ENCODE measurements at regions not wholly inside any gene's neighbourhood (a gene's known extent, or its start where the extent isn't known, plus 50 kb on each side); places are given as distances from the start of the nearest gene placed in this dataset.

- no peaks in the 10 kb centered on the region for H3K27me3 ChIP-seq (ENCODE audit: low read depth, low read length)
- TF ChIP-seq EZH2phosphoT487 (IDR thresholded peaks at IDR 0.05; ENCODE audit: low read depth) (no peak), CTCF (IDR thresholded peaks at IDR 0.05; ENCODE audit: low read depth, low read length) (no peak)
- H3K4me2 ChIP-seq (ENCODE audit: low read length): no peak overlapping the region
- H3K9ac ChIP-seq (ENCODE audit: low read length): no peak overlapping the region
- H3K4me3 ChIP-seq (ENCODE audit: low read length): no peak overlapping the region
- H3K27ac ChIP-seq (ENCODE audit: low read length): no peak overlapping the region
- H3K36me3 ChIP-seq (replicated peaks; ENCODE audit: low read depth, low read length): no peaks in the 10 kb centered on the region
- H3K9me3 ChIP-seq (ENCODE audit: insufficient read depth, low read length): no peaks in the 10 kb centered on the region
- no peaks in the 10 kb centered on the region for H3K4me1 ChIP-seq (ENCODE audit: low read length)
- H4K20me1 ChIP-seq (ENCODE audit: insufficient read depth, low read length): no peaks in the 10 kb centered on the region
- no peaks in the 10 kb centered on the region for H3K79me2 ChIP-seq (ENCODE audit: low read length)
- no peak overlapping the region for H2AFZ ChIP-seq (ENCODE audit: low read depth, low read length)
These were observed 138.3 kb downstream of the NTMT2 start for GRCh38 chr1:170284016-170284415.

GRCh38 chr1:170284512-170284911 lies 138.8 kb downstream of the NTMT2 start:
- Histone ChIP-seq H3K4me2 (ENCODE audit: low read length) (no peak overlapping the region), H3K36me3 (replicated peaks; ENCODE audit: low read depth, low read length) (no peaks in the 10 kb centered on the region), H3K4me3 (ENCODE audit: low read length) (no peak overlapping the region), H3K27me3 (ENCODE audit: low read depth, low read length) (no peaks in the 10 kb centered on the region), H2AFZ (ENCODE audit: low read depth, low read length) (no peak overlapping the region), H3K4me1 (ENCODE audit: low read length) (no peaks in the 10 kb centered on the region), H3K27ac (ENCODE audit: low read length) (no peak overlapping the region), H3K79me2 (ENCODE audit: low read length) (no peaks in the 10 kb centered on the region), H3K9me3 (ENCODE audit: insufficient read depth, low read length) (no peaks in the 10 kb centered on the region), H4K20me1 (ENCODE audit: insufficient read depth, low read length) (no peaks in the 10 kb centered on the region), H3K9ac (ENCODE audit: low read length) (no peak overlapping the region)
- no peak for TF ChIP-seq CTCF (IDR thresholded peaks at IDR 0.05; ENCODE audit: low read depth, low read length)

DNA sequence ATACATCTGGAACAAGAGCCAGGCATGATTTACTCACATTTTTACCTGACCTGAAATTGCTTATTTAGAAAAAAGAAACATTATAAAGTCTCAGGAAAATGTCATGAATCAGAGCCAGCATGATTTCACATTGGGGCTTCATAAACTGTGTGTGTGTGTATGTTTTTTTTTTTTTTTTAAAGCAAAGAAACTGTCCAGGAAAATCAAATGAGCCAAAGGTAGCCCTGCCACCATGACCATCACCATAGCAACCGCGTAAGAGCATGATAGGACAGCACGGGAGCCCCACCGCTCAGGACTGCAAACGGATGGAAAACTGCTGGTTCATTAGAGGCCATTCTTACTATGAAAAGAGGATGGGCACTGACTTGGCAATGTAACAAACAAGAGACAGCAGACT lies 139.2 kb downstream of the NTMT2 start:
- Histone ChIP-seq H3K27me3 (ENCODE audit: low read depth, low read length) (no peaks in the 10 kb centered on the region), H3K4me2 (ENCODE audit: low read length) (no peak overlapping the region), H3K79me2 (ENCODE audit: low read length) (no peaks in the 10 kb centered on the region), H2AFZ (ENCODE audit: low read depth, low read length) (no peak overlapping the region), H3K9ac (ENCODE audit: low read length) (no peak overlapping the region), H3K4me3 (ENCODE audit: low read length) (no peak overlapping the region), H3K9me3 (ENCODE audit: insufficient read depth, low read length) (no peaks in the 10 kb centered on the region), H4K20me1 (ENCODE audit: insufficient read depth, low read length) (no peaks in the 10 kb centered on the region), H3K27ac (ENCODE audit: low read length) (no peak overlapping the region), H3K36me3 (replicated peaks; ENCODE audit: low read depth, low read length) (no peaks in the 10 kb centered on the region), H3K4me1 (ENCODE audit: low read length) (no peaks in the 10 kb centered on the region)
- TF ChIP-seq CTCF (IDR thresholded peaks at IDR 0.05; ENCODE audit: low read depth, low read length): no peak
- TF ChIP-seq EZH2phosphoT487 (IDR thresholded peaks at IDR 0.05; ENCODE audit: low read depth): no peak

DNA sequence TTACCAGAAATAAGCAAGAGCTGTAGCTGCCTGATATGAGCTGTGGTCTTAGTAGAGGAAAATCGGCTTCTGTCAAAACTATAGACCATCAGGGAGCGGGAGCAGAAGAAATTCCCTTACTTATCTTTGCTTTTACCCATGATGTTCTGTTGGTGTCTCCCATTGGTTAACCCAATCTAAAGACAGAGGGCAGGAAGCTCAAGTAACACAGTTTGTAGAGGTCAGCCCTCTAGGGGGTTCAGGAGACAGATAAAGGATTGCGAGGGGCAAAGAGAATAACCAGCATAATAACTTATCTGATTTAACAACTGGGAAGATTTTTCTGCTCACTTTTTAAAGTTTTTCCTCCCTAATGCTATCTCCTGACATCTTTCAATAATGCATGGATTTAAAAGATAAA lies 142.4 kb downstream of the NTMT2 start:
- Histone ChIP-seq H3K4me1 (ENCODE audit: low read length) (no peaks in the 10 kb centered on the region), H2AFZ (ENCODE audit: low read depth, low read length) (no peak overlapping the region), H3K27me3 (ENCODE audit: low read depth, low read length) (no peaks in the 10 kb centered on the region), H3K9ac (ENCODE audit: low read length) (no peak overlapping the region), H3K4me2 (ENCODE audit: low read length) (no peak overlapping the region), H3K9me3 (ENCODE audit: insufficient read depth, low read length) (no peaks in the 10 kb centered on the region), H3K4me3 (ENCODE audit: low read length) (no peak overlapping the region), H3K36me3 (replicated peaks; ENCODE audit: low read depth, low read length) (no peaks in the 10 kb centered on the region), H3K27ac (ENCODE audit: low read length) (no peak overlapping the region), H3K79me2 (ENCODE audit: low read length) (no peaks in the 10 kb centered on the region), H4K20me1 (ENCODE audit: insufficient read depth, low read length) (no peaks in the 10 kb centered on the region)
- TF ChIP-seq EZH2phosphoT487 (IDR thresholded peaks at IDR 0.05; ENCODE audit: low read depth) (no peak), CTCF (IDR thresholded peaks at IDR 0.05; ENCODE audit: low read depth, low read length) (no peak)

Measured in OCI-LY3 (cell line).